GM12878 (cell line): ENCODE measurements at regions not wholly inside any gene's neighbourhood (a gene's known extent, or its start where the extent isn't known, plus 50 kb on each side); places are given as distances from the start of the nearest gene placed in this dataset.

Experiments
- ATAC-seq: fragments of 200-7000 bp; cut with Tn5 transposase; 3 replicates; pipeline ENCODE4 v1.9.1; 2020; ENCODE audit warnings: mild to moderate bottlenecking, moderate library complexity
- BruUV-seq: library from RNA; stranded (reverse); fragments of 400-500 nt; replicated peaks from 2 replicates; lab custom pipeline; 2021; lab: Mats Ljungman, UMichigan
- CTCF ChIA-PET: fragments of 300-600 bp; sonication (Branson Sonifier 250); formaldehyde crosslinking; extraction: SDS; loops from one replicate; lab custom pipeline; 2021; ENCODE audit warnings: inconsistent platforms; lab: Yijun Ruan, JAX
- POLR2A ChIA-PET: fragments of 350-600 bp; formaldehyde crosslinking; extraction: SDS; loops from one replicate; lab custom pipeline; 2021; ENCODE audit warnings: inconsistent platforms; lab: Charles Lee
- RAD21 ChIA-PET: fragments of 300-600 bp; sonication (Branson Sonifier 250); formaldehyde crosslinking; loops from one replicate; lab custom pipeline; 2023; ENCODE audit warnings: antibody characterized with exemption; ENCODE audit not compliant: unreplicated experiment; lab: Charles Lee
- SMC1A ChIA-PET: fragments of 300-600 bp; sonication (Branson Sonifier 250); formaldehyde crosslinking; loops from one replicate; lab custom pipeline; 2023; ENCODE audit not compliant: unreplicated experiment, uncharacterized antibody; lab: Charles Lee
- DNase-seq: peaks from one replicate; pipeline ENCODE4 v3.0.0-alpha.2; 2011; ENCODE audit warnings: low read depth, low spot score
- FAIRE-seq: peaks from 3 replicates; lab custom pipeline; 2011; peaks lifted over from hg19 to GRCh38; lab: Jason Lieb, UNC
- H2AFZ ChIP-seq: 2 replicates; pipeline ENCODE4 v1.6.0; 2011; ENCODE audit warnings: low read depth, low read length, control low read depth; ENCODE audit not compliant: control insufficient read depth
- H3K27ac ChIP-seq: 2 replicates; pipeline ENCODE4 v1.5.1; 2011; ENCODE audit warnings: control low read depth; ENCODE audit not compliant: control insufficient read depth, insufficient read depth
- H3K27me3 ChIP-seq, 2 experiments: replicated peaks in 1 of 2; 2 replicates each; pipeline versions ENCODE4 v1.6.0 to v1.6.1; 2011; ENCODE audit warnings: low read length in 1 of 2; ENCODE audit not compliant: control insufficient read depth in 2 of 2, insufficient read depth in 2 of 2
- H3K36me3 ChIP-seq, 2 experiments: 2 replicates each; pipeline ENCODE4 v1.5.1; 2011; ENCODE audit warnings: low read length in 1 of 2; ENCODE audit not compliant: control insufficient read depth in 2 of 2, insufficient read depth in 2 of 2
- H3K4me1 ChIP-seq: 2 replicates; pipeline ENCODE4 v1.6.1; 2011; ENCODE audit warnings: mild to moderate bottlenecking, low read length, moderate library complexity, mixed read lengths; ENCODE audit not compliant: control insufficient read depth, insufficient read depth
- H3K4me2 ChIP-seq: 2 replicates; pipeline ENCODE4 v1.6.0; 2011; ENCODE audit warnings: control low read depth; ENCODE audit not compliant: control insufficient read depth, insufficient read depth
- H3K4me3 ChIP-seq: fragments of 200-600 bp; sonication (generic); 2 replicates; pipeline ENCODE4 v1.5.1; 2016
- H3K79me2 ChIP-seq: 2 replicates; pipeline ENCODE4 v1.6.0; 2011; ENCODE audit warnings: low read length; ENCODE audit not compliant: control insufficient read depth, insufficient read depth
- H3K9ac ChIP-seq: 2 replicates; pipeline ENCODE4 v1.8.0; 2011; ENCODE audit warnings: low read length, control low read depth, mixed read lengths; ENCODE audit not compliant: control insufficient read depth, insufficient read depth
- H3K9me3 ChIP-seq: replicated peaks from 3 replicates; pipeline ENCODE4 v1.5.1; 2011; ENCODE audit warnings: mild to moderate bottlenecking, low read length; ENCODE audit not compliant: control insufficient read depth, insufficient read depth
- H4K20me1 ChIP-seq: 2 replicates; pipeline ENCODE4 v1.6.0; 2011; ENCODE audit not compliant: control insufficient read depth, insufficient read depth
- CBFB ChIP-seq: IDR thresholded peaks from 2 replicates; pipeline ENCODE4 v1.6.1; 2016; ENCODE audit warnings: antibody characterized with exemption, low read depth
- EED ChIP-seq: sonication (generic); IDR thresholded peaks from 2 replicates; pipeline ENCODE4 v1.6.1; 2016; ENCODE audit warnings: antibody characterized with exemption, low read depth
- IKZF2 ChIP-seq, 2 experiments: fragments of 450-650 bp; IDR thresholded peaks; 2 replicates each; pipeline ENCODE4 v1.6.1; 2017; ENCODE audit warnings: mild to moderate bottlenecking in 2 of 2, moderate library complexity in 2 of 2
- KAT2A ChIP-seq: conservative IDR thresholded peaks from 2 replicates; pipeline ENCODE4 v1.6.1; 2011; ENCODE audit warnings: low read depth, low read length; ENCODE audit not compliant: control insufficient read depth
- MYB ChIP-seq: fragments of 150-350 bp; IDR thresholded peaks from 2 replicates; pipeline ENCODE4 v1.6.1; 2014; ENCODE audit warnings: mild to moderate bottlenecking, low read depth, low read length, borderline replicate concordance
- NFXL1 ChIP-seq: fragments of 450-650 bp; IDR thresholded peaks from 2 replicates; pipeline ENCODE4 v1.6.1; 2017; ENCODE audit warnings: antibody characterized with exemption, mild to moderate bottlenecking, borderline replicate concordance
- POLR2A ChIP-seq: IDR thresholded peaks from 2 replicates; pipeline ENCODE4 v1.6.1; 2011; ENCODE audit warnings: low read depth, mild to moderate bottlenecking, low read length
- POLR2AphosphoS2 ChIP-seq: IDR thresholded peaks from 2 replicates; pipeline ENCODE4 v1.6.1; 2011; ENCODE audit warnings: low read depth, mild to moderate bottlenecking, low read length, improper control_type of control experiment, moderate library complexity
- SMAD5 ChIP-seq: IDR thresholded peaks from 2 replicates; pipeline ENCODE4 v1.6.1; 2016; ENCODE audit warnings: antibody characterized with exemption, low read depth
- ZNF217 ChIP-seq: fragments of 450-650 bp; IDR thresholded peaks from 2 replicates; pipeline ENCODE4 v1.6.1; 2017; ENCODE audit warnings: antibody characterized with exemption, mild to moderate bottlenecking
- WGBS: methylation state at CpG from one replicate; pipeline ENCODE4 v1.1.6; 2016; ENCODE audit warnings: low lambda C conversion rate; ENCODE audit not compliant: insufficient replicate concordance, insufficient coverage; ENCODE audit errors: missing lambda C conversion rate; 5-methylcytosine and 5-hydroxymethylcytosine counted together
- in situ Hi-C: fragments of 300-500 bp; cut with MboI; formaldehyde crosslinking; loops from 9 replicates; pipeline ENCODE4 v1.14.3; 2018; ENCODE audit warnings: mixed read lengths
- intact Hi-C: fragments of 100-400 bp; cut with micrococcal nuclease; formaldehyde crosslinking; loops from one replicate; pipeline ENCODE4 v1.14.2; 2022; ENCODE audit not compliant: unreplicated experiment
- TF ChIP-seq, protein P1 (sequence below): IDR thresholded peaks from 2 replicates; pipeline ENCODE4 v1.6.1; 2011; ENCODE audit warnings: borderline replicate concordance, low read depth, mild to moderate bottlenecking, moderate library complexity, low read length; ENCODE audit not compliant: insufficient read depth, poor library complexity, severe bottlenecking
- TF ChIP-seq, protein P2 (sequence below): fragments of 450-650 bp; IDR thresholded peaks from 2 replicates; pipeline ENCODE4 v1.6.1; 2017; ENCODE audit warnings: mild to moderate bottlenecking
- TF ChIP-seq, protein P3 (sequence below): fragments of 450-650 bp; IDR thresholded peaks from 2 replicates; pipeline ENCODE4 v1.6.1; 2017; ENCODE audit warnings: antibody characterized with exemption, mild to moderate bottlenecking, moderate library complexity
- TF ChIP-seq, protein P4 (sequence below): IDR thresholded peaks from 2 replicates; pipeline ENCODE4 v1.6.1; 2011; ENCODE audit warnings: mild to moderate bottlenecking, low read depth, low read length, moderate library complexity; ENCODE audit not compliant: insufficient replicate concordance
- TF ChIP-seq, protein P5 (sequence below): fragments of 450-650 bp; IDR thresholded peaks from 2 replicates; pipeline ENCODE4 v1.6.1; 2016; ENCODE audit warnings: mild to moderate bottlenecking

DNA sequence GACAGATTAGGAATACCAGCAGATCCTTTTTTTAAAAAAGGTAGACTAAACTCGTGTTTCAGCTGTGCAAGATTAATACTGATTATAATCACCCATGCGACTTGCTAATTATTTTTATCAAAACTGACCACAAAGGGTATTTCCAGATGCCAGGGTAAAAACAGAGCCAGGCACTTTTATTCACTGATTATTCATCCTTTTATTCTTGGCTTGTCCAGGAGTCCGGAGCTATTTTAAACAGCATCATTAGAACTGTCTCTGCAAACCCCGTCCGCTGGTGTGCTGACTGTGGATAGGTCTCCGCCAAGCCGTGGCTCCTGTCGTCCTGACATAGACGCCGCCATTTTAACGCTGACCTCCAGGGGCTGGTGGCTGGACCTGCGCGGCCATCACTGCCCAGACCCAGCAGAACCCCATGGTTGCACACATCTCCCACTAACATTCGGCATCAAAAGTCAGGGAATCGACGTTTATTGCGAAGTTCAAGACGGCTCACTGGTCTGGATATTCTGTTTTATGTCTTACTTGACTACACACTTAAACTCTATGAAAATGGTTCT, 364.8 kb downstream of the THBS2 start:
- Histone ChIP-seq H3K9ac (no peak overlapping the region), H3K9me3 (no peaks in the 10 kb centered on the region; the same call in 2 of the 3 replicates), H3K4me1 (no peaks in the 10 kb centered on the region), H4K20me1 (no peaks in the 10 kb centered on the region), H3K79me2 (no peaks in the 10 kb centered on the region), H3K27me3 (no peaks in the 10 kb centered on the region), H3K27ac (no peak overlapping the region), H3K4me3 (no peak overlapping the region), H3K36me3 (no peaks in the 10 kb centered on the region), H3K4me2 (no peak overlapping the region), H2AFZ (no peak overlapping the region)
- 71% methylated on average over 18 of the region's 18 CpGs for WGBS
- FAIRE-seq = no peak
- ChIA-PET SMC1A (no interaction called here), CTCF (no interaction called here), POLR2A (no interaction called here), RAD21 (no interaction called here)
- ATAC-seq = no peak
- no TSS peak for BruUV-seq
- TF ChIP-seq, protein P1, sequence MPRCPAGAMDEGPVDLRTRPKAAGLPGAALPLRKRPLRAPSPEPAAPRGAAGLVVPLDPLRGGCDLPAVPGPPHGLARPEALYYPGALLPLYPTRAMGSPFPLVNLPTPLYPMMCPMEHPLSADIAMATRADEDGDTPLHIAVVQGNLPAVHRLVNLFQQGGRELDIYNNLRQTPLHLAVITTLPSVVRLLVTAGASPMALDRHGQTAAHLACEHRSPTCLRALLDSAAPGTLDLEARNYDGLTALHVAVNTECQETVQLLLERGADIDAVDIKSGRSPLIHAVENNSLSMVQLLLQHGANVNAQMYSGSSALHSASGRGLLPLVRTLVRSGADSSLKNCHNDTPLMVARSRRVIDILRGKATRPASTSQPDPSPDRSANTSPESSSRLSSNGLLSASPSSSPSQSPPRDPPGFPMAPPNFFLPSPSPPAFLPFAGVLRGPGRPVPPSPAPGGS = no peak
- TF ChIP-seq IKZF2 (IDR thresholded peaks at IDR 0.05) (no peak), EED (no peak), NFXL1 (no peak), POLR2AphosphoS2 (no peak), ZNF217 (no peak), MYB (no peak), SMAD5 (no peak), POLR2A (no peak), KAT2A (no peak), CBFB (no peak)
- TF ChIP-seq, protein P2, sequence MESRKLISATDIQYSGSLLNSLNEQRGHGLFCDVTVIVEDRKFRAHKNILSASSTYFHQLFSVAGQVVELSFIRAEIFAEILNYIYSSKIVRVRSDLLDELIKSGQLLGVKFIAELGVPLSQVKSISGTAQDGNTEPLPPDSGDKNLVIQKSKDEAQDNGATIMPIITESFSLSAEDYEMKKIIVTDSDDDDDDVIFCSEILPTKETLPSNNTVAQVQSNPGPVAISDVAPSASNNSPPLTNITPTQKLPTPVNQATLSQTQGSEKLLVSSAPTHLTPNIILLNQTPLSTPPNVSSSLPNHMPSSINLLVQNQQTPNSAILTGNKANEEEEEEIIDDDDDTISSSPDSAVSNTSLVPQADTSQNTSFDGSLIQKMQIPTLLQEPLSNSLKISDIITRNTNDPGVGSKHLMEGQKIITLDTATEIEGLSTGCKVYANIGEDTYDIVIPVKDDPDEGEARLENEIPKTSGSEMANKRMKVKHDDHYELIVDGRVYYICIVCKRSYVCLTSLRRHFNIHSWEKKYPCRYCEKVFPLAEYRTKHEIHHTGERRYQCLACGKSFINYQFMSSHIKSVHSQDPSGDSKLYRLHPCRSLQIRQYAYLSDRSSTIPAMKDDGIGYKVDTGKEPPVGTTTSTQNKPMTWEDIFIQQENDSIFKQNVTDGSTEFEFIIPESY = no peak
- TF ChIP-seq, protein P3, sequence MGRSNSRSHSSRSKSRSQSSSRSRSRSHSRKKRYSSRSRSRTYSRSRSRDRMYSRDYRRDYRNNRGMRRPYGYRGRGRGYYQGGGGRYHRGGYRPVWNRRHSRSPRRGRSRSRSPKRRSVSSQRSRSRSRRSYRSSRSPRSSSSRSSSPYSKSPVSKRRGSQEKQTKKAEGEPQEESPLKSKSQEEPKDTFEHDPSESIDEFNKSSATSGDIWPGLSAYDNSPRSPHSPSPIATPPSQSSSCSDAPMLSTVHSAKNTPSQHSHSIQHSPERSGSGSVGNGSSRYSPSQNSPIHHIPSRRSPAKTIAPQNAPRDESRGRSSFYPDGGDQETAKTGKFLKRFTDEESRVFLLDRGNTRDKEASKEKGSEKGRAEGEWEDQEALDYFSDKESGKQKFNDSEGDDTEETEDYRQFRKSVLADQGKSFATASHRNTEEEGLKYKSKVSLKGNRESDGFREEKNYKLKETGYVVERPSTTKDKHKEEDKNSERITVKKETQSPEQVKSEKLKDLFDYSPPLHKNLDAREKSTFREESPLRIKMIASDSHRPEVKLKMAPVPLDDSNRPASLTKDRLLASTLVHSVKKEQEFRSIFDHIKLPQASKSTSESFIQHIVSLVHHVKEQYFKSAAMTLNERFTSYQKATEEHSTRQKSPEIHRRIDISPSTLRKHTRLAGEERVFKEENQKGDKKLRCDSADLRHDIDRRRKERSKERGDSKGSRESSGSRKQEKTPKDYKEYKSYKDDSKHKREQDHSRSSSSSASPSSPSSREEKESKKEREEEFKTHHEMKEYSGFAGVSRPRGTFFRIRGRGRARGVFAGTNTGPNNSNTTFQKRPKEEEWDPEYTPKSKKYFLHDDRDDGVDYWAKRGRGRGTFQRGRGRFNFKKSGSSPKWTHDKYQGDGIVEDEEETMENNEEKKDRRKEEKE = no peak
- TF ChIP-seq, protein P4, sequence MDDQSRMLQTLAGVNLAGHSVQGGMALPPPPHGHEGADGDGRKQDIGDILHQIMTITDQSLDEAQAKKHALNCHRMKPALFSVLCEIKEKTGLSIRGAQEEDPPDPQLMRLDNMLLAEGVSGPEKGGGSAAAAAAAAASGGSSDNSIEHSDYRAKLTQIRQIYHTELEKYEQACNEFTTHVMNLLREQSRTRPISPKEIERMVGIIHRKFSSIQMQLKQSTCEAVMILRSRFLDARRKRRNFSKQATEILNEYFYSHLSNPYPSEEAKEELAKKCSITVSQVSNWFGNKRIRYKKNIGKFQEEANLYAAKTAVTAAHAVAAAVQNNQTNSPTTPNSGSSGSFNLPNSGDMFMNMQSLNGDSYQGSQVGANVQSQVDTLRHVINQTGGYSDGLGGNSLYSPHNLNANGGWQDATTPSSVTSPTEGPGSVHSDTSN = no peak
- TF ChIP-seq, protein P5, sequence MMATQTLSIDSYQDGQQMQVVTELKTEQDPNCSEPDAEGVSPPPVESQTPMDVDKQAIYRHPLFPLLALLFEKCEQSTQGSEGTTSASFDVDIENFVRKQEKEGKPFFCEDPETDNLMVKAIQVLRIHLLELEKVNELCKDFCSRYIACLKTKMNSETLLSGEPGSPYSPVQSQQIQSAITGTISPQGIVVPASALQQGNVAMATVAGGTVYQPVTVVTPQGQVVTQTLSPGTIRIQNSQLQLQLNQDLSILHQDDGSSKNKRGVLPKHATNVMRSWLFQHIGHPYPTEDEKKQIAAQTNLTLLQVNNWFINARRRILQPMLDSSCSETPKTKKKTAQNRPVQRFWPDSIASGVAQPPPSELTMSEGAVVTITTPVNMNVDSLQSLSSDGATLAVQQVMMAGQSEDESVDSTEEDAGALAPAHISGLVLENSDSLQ = no peak
- DNase-seq = no peak
- in situ Hi-C loops (no loop called here), intact Hi-C loops (loop anchor here (10.0 kb wide), 1 partner anchor 734 kb away; no protein-coding TSS in a partner anchor)
